H9 (cell line): ENCODE measurements at regions not wholly inside any gene's neighbourhood (a gene's known extent, or its start where the extent isn't known, plus 50 kb on each side); places are given as distances from the start of the nearest gene placed in this dataset.

Experiments
- DNase-seq: peaks from one replicate; pipeline ENCODE4 v3.0.0-alpha.2; 2017
- H2AFZ ChIP-seq: one replicate; pipeline ENCODE4 v1.6.1; 2013; ENCODE audit warnings: mild to moderate bottlenecking, low read length, control low read depth, moderate library complexity
- H2AK5ac ChIP-seq: 2 replicates; pipeline ENCODE4 v1.6.1; 2013; ENCODE audit warnings: low read length, control low read depth, mixed read lengths; ENCODE audit not compliant: insufficient read length
- H2BK120ac ChIP-seq: one replicate; pipeline ENCODE4 v1.6.1; 2013; ENCODE audit warnings: low read depth, mild to moderate bottlenecking, low read length, control low read depth, inconsistent platforms; ENCODE audit not compliant: poor library complexity, severe bottlenecking
- H2BK12ac ChIP-seq: 2 replicates; pipeline ENCODE4 v1.6.1; 2013; ENCODE audit warnings: low read length, control low read depth, mixed read lengths, low read depth; ENCODE audit not compliant: insufficient read length
- H2BK15ac ChIP-seq: 2 replicates; pipeline ENCODE4 v1.6.1; 2013; ENCODE audit warnings: low read depth, low read length, control low read depth
- H2BK20ac ChIP-seq: one replicate; pipeline ENCODE4 v1.6.1; 2013; ENCODE audit warnings: low read depth, mild to moderate bottlenecking, low read length, control low read depth, inconsistent platforms; ENCODE audit not compliant: poor library complexity, severe bottlenecking
- H2BK5ac ChIP-seq: 2 replicates; pipeline ENCODE4 v1.6.1; 2013; ENCODE audit warnings: low read length, control low read depth, mixed read lengths; ENCODE audit not compliant: insufficient read length
- H3K14ac ChIP-seq: 2 replicates; pipeline ENCODE4 v1.6.1; 2013; ENCODE audit warnings: low read length, control low read depth; ENCODE audit not compliant: insufficient read depth
- H3K18ac ChIP-seq: 2 replicates; pipeline ENCODE4 v1.6.1; 2013; ENCODE audit warnings: low read depth, mild to moderate bottlenecking, mixed read lengths, low read length, control low read depth; ENCODE audit not compliant: insufficient read length
- H3K23ac ChIP-seq: 2 replicates; pipeline ENCODE4 v1.6.1; 2013; ENCODE audit warnings: low read length, control low read depth, mixed read lengths, low read depth; ENCODE audit not compliant: insufficient read length
- H3K23me2 ChIP-seq: 2 replicates; pipeline ENCODE4 v1.6.1; 2013; ENCODE audit warnings: low read depth, mild to moderate bottlenecking, mixed read lengths, low read length, control low read depth; ENCODE audit not compliant: insufficient read length, poor library complexity, severe bottlenecking
- H3K27ac ChIP-seq: 2 replicates; pipeline ENCODE4 v1.5.1; 2013; ENCODE audit warnings: low read length, control low read depth, mixed read lengths, low read depth; ENCODE audit not compliant: insufficient read length
- H3K27me3 ChIP-seq: 2 replicates; pipeline ENCODE4 v1.6.1; 2013; ENCODE audit warnings: low read length, control low read depth, inconsistent platforms; ENCODE audit not compliant: insufficient read depth
- H3K4ac ChIP-seq: 2 replicates; pipeline ENCODE4 v1.6.1; 2013; ENCODE audit warnings: low read depth, mild to moderate bottlenecking, control low read depth, inconsistent platforms, low read length, moderate library complexity
- H3K4me1 ChIP-seq: 2 replicates; pipeline ENCODE4 v1.6.1; 2013; ENCODE audit warnings: low read length, control low read depth, inconsistent platforms; ENCODE audit not compliant: insufficient read depth
- H3K4me2 ChIP-seq: 2 replicates; pipeline ENCODE4 v1.6.1; 2013; ENCODE audit warnings: low read length, control low read depth, mixed read lengths; ENCODE audit not compliant: insufficient read length, insufficient read depth
- H3K56ac ChIP-seq: 2 replicates; pipeline ENCODE4 v1.6.1; 2013; ENCODE audit warnings: low read depth, mild to moderate bottlenecking, mixed read lengths, low read length, control low read depth; ENCODE audit not compliant: insufficient read length
- H3K79me1 ChIP-seq: 2 replicates; pipeline ENCODE4 v1.6.1; 2013; ENCODE audit warnings: low read depth, mild to moderate bottlenecking, moderate library complexity, low read length, control low read depth, inconsistent platforms; ENCODE audit not compliant: insufficient read depth, poor library complexity, severe bottlenecking
- H3K79me2 ChIP-seq: 2 replicates; pipeline ENCODE4 v1.6.1; 2013; ENCODE audit warnings: low read length, control low read depth, inconsistent platforms; ENCODE audit not compliant: insufficient read depth
- H3K9ac ChIP-seq: 2 replicates; pipeline ENCODE4 v1.6.1; 2013; ENCODE audit warnings: low read length, control low read depth, mixed read lengths; ENCODE audit not compliant: insufficient read length; ENCODE audit errors: extremely low read depth
- H3K9me3 ChIP-seq: one replicate; pipeline ENCODE4 v1.6.1; 2013; ENCODE audit warnings: low read depth, low read length, inconsistent platforms; ENCODE audit not compliant: control insufficient read depth
- H3T11ph ChIP-seq: one replicate; pipeline ENCODE4 v1.6.1; 2013; ENCODE audit warnings: mild to moderate bottlenecking, low read length, control low read depth, inconsistent platforms
- H4K20me1 ChIP-seq: one replicate; pipeline ENCODE4 v1.6.1; 2013; ENCODE audit not compliant: control insufficient read depth, insufficient read length, insufficient read depth
- H4K5ac ChIP-seq: 2 replicates; pipeline ENCODE4 v1.6.1; 2013; ENCODE audit warnings: low read depth, mild to moderate bottlenecking, mixed read lengths, low read length, control low read depth; ENCODE audit not compliant: insufficient read length
- H4K8ac ChIP-seq: replicated peaks from 2 replicates; pipeline ENCODE4 v1.6.1; 2013; ENCODE audit warnings: low read length, control low read depth, mixed read lengths, low read depth; ENCODE audit not compliant: insufficient read length
- H4K91ac ChIP-seq: 2 replicates; pipeline ENCODE4 v1.6.1; 2013; ENCODE audit warnings: low read depth, mild to moderate bottlenecking, moderate library complexity, mixed read lengths, low read length, control low read depth; ENCODE audit not compliant: insufficient read length
- H3K27ac Mint-ChIP-seq, 3 experiments: 2 replicates in 2 of 3; 3 replicates in 1 of 3; pipeline ENCODE4 v1.8.0; 2020 to 2021; ENCODE audit warnings: mixed read lengths in 3 of 3, mild to moderate bottlenecking in 1 of 3, moderate library complexity in 1 of 3
- H3K27me3 Mint-ChIP-seq: 2 replicates; pipeline ENCODE4 v1.8.0; 2021; ENCODE audit warnings: low read depth, mild to moderate bottlenecking, moderate library complexity, mixed read lengths
- H3K36me3 Mint-ChIP-seq, 3 experiments: 2 replicates in 2 of 3; 3 replicates in 1 of 3; pipeline ENCODE4 v1.8.0; 2020 to 2021; ENCODE audit warnings: low read depth in 3 of 3, mixed read lengths in 3 of 3; ENCODE audit not compliant: insufficient read depth in 1 of 3
- H3K4me1 Mint-ChIP-seq, 2 experiments: 2 replicates each; pipeline ENCODE4 v1.8.0; 2020; ENCODE audit warnings: mixed read lengths in 2 of 2
- H3K4me3 Mint-ChIP-seq, 2 experiments: 2 replicates in 1 of 2; 3 replicates in 1 of 2; pipeline ENCODE4 v1.8.0; 2020 to 2021; ENCODE audit warnings: mild to moderate bottlenecking in 2 of 2, mixed read lengths in 2 of 2, moderate library complexity in 1 of 2
- H3K9me3 Mint-ChIP-seq, 2 experiments: 2 replicates in 1 of 2; 3 replicates in 1 of 2; pipeline ENCODE4 v1.8.0; 2020; ENCODE audit warnings: mild to moderate bottlenecking in 2 of 2, mixed read lengths in 2 of 2, moderate library complexity in 1 of 2
- WGBS: extraction: QIAGEN DNeasy Blood & Tissue Kit; methylation state at CpG from one replicate; pipeline ENCODE4 v1.1.7; 2013; ENCODE audit warnings: missing lambda C conversion rate, low lambda C conversion rate, mixed read lengths; ENCODE audit not compliant: insufficient read length; ENCODE audit errors: extremely low coverage; 5-methylcytosine and 5-hydroxymethylcytosine counted together
- TF ChIP-seq, protein P1 (sequence below): fragments of 200-600 bp; sonication (generic); conservative IDR thresholded peaks from 3 replicates; pipeline ENCODE4 v1.8.0; 2021; ENCODE audit warnings: antibody characterized with exemption, mild to moderate bottlenecking

GRCh38 chr14:34184126-34184525, 233.3 kb upstream of the EGLN3 start:
- Histone ChIP-seq H3K79me2 (no peaks in the 10 kb centered on the region), H2AFZ (no peak overlapping the region), H2BK12ac (no peak overlapping the region), H3T11ph (no peak overlapping the region), H2BK15ac (no peak overlapping the region), H3K9ac (no peak overlapping the region), H3K23me2 (no peaks in the 10 kb centered on the region), H3K79me1 (no peaks in the 10 kb centered on the region), H4K20me1 (no peaks in the 10 kb centered on the region), H3K4me1 (no peaks in the 10 kb centered on the region), H3K56ac (no peak overlapping the region), H2BK120ac (no peak overlapping the region), H2BK20ac (no peak overlapping the region), H3K14ac (no peak overlapping the region), H4K5ac (no peak overlapping the region), H3K27ac (no peak overlapping the region), H3K4ac (no peak overlapping the region), H2AK5ac (no peak overlapping the region), H2BK5ac (no peak overlapping the region), H3K23ac (no peak overlapping the region), H4K91ac (no peak overlapping the region), H3K4me2 (no peak overlapping the region), H3K27me3 (no peaks in the 10 kb centered on the region), H4K8ac (no peak overlapping the region), H3K18ac (no peak overlapping the region), H3K9me3 (no peaks in the 10 kb centered on the region)
- H3K36me3 Mint-ChIP-seq, result no peaks in the 10 kb centered on the region
- no peak for DNase-seq
- no peak overlapping the region for H3K27ac Mint-ChIP-seq
- H3K27me3 Mint-ChIP-seq, result no peaks in the 10 kb centered on the region
- H3K4me1 Mint-ChIP-seq, result peaks cover 3 to 9% of the 10 kb centered on the region in 2 experiments; a peak in 3 of 4 replicates
- WGBS, result no CpG with 5 or more reads among the region's 2 CpGs
- TF ChIP-seq, protein P1, sequence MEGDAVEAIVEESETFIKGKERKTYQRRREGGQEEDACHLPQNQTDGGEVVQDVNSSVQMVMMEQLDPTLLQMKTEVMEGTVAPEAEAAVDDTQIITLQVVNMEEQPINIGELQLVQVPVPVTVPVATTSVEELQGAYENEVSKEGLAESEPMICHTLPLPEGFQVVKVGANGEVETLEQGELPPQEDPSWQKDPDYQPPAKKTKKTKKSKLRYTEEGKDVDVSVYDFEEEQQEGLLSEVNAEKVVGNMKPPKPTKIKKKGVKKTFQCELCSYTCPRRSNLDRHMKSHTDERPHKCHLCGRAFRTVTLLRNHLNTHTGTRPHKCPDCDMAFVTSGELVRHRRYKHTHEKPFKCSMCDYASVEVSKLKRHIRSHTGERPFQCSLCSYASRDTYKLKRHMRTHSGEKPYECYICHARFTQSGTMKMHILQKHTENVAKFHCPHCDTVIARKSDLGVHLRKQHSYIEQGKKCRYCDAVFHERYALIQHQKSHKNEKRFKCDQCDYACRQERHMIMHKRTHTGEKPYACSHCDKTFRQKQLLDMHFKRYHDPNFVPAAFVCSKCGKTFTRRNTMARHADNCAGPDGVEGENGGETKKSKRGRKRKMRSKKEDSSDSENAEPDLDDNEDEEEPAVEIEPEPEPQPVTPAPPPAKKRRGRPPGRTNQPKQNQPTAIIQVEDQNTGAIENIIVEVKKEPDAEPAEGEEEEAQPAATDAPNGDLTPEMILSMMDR, result no peak
- H3K9me3 Mint-ChIP-seq, result no peaks in the 10 kb centered on the region
- H3K4me3 Mint-ChIP-seq, result no peak overlapping the region
